H9 (cell line): ENCODE measurements at regions not wholly inside any gene's neighbourhood (a gene's known extent, or its start where the extent isn't known, plus 50 kb on each side); places are given as distances from the start of the nearest gene placed in this dataset.

ENCODE experiments used
- DNase-seq: peaks from one replicate; pipeline ENCODE4 v3.0.0-alpha.2; 2017
- H2AFZ ChIP-seq: one replicate; pipeline ENCODE4 v1.6.1; 2013; ENCODE audit warnings: mild to moderate bottlenecking, low read length, control low read depth, moderate library complexity
- H2AK5ac ChIP-seq: 2 replicates; pipeline ENCODE4 v1.6.1; 2013; ENCODE audit warnings: low read length, control low read depth, mixed read lengths; ENCODE audit not compliant: insufficient read length
- H2BK120ac ChIP-seq: one replicate; pipeline ENCODE4 v1.6.1; 2013; ENCODE audit warnings: low read depth, mild to moderate bottlenecking, low read length, control low read depth, inconsistent platforms; ENCODE audit not compliant: poor library complexity, severe bottlenecking
- H2BK12ac ChIP-seq: 2 replicates; pipeline ENCODE4 v1.6.1; 2013; ENCODE audit warnings: low read length, control low read depth, mixed read lengths, low read depth; ENCODE audit not compliant: insufficient read length
- H2BK15ac ChIP-seq: 2 replicates; pipeline ENCODE4 v1.6.1; 2013; ENCODE audit warnings: low read depth, low read length, control low read depth
- H2BK20ac ChIP-seq: one replicate; pipeline ENCODE4 v1.6.1; 2013; ENCODE audit warnings: low read depth, mild to moderate bottlenecking, low read length, control low read depth, inconsistent platforms; ENCODE audit not compliant: poor library complexity, severe bottlenecking
- H2BK5ac ChIP-seq: 2 replicates; pipeline ENCODE4 v1.6.1; 2013; ENCODE audit warnings: low read length, control low read depth, mixed read lengths; ENCODE audit not compliant: insufficient read length
- H3K14ac ChIP-seq: 2 replicates; pipeline ENCODE4 v1.6.1; 2013; ENCODE audit warnings: low read length, control low read depth; ENCODE audit not compliant: insufficient read depth
- H3K18ac ChIP-seq: 2 replicates; pipeline ENCODE4 v1.6.1; 2013; ENCODE audit warnings: low read depth, mild to moderate bottlenecking, mixed read lengths, low read length, control low read depth; ENCODE audit not compliant: insufficient read length
- H3K23ac ChIP-seq: 2 replicates; pipeline ENCODE4 v1.6.1; 2013; ENCODE audit warnings: low read length, control low read depth, mixed read lengths, low read depth; ENCODE audit not compliant: insufficient read length
- H3K23me2 ChIP-seq: 2 replicates; pipeline ENCODE4 v1.6.1; 2013; ENCODE audit warnings: low read depth, mild to moderate bottlenecking, mixed read lengths, low read length, control low read depth; ENCODE audit not compliant: insufficient read length, poor library complexity, severe bottlenecking
- H3K27ac ChIP-seq: 2 replicates; pipeline ENCODE4 v1.5.1; 2013; ENCODE audit warnings: low read length, control low read depth, mixed read lengths, low read depth; ENCODE audit not compliant: insufficient read length
- H3K27me3 ChIP-seq: 2 replicates; pipeline ENCODE4 v1.6.1; 2013; ENCODE audit warnings: low read length, control low read depth, inconsistent platforms; ENCODE audit not compliant: insufficient read depth
- H3K4ac ChIP-seq: 2 replicates; pipeline ENCODE4 v1.6.1; 2013; ENCODE audit warnings: low read depth, mild to moderate bottlenecking, control low read depth, inconsistent platforms, low read length, moderate library complexity
- H3K4me1 ChIP-seq: 2 replicates; pipeline ENCODE4 v1.6.1; 2013; ENCODE audit warnings: low read length, control low read depth, inconsistent platforms; ENCODE audit not compliant: insufficient read depth
- H3K4me2 ChIP-seq: 2 replicates; pipeline ENCODE4 v1.6.1; 2013; ENCODE audit warnings: low read length, control low read depth, mixed read lengths; ENCODE audit not compliant: insufficient read length, insufficient read depth
- H3K56ac ChIP-seq: 2 replicates; pipeline ENCODE4 v1.6.1; 2013; ENCODE audit warnings: low read depth, mild to moderate bottlenecking, mixed read lengths, low read length, control low read depth; ENCODE audit not compliant: insufficient read length
- H3K79me1 ChIP-seq: 2 replicates; pipeline ENCODE4 v1.6.1; 2013; ENCODE audit warnings: low read depth, mild to moderate bottlenecking, moderate library complexity, low read length, control low read depth, inconsistent platforms; ENCODE audit not compliant: insufficient read depth, poor library complexity, severe bottlenecking
- H3K79me2 ChIP-seq: 2 replicates; pipeline ENCODE4 v1.6.1; 2013; ENCODE audit warnings: low read length, control low read depth, inconsistent platforms; ENCODE audit not compliant: insufficient read depth
- H3K9ac ChIP-seq: 2 replicates; pipeline ENCODE4 v1.6.1; 2013; ENCODE audit warnings: low read length, control low read depth, mixed read lengths; ENCODE audit not compliant: insufficient read length; ENCODE audit errors: extremely low read depth
- H3K9me3 ChIP-seq: one replicate; pipeline ENCODE4 v1.6.1; 2013; ENCODE audit warnings: low read depth, low read length, inconsistent platforms; ENCODE audit not compliant: control insufficient read depth
- H3T11ph ChIP-seq: one replicate; pipeline ENCODE4 v1.6.1; 2013; ENCODE audit warnings: mild to moderate bottlenecking, low read length, control low read depth, inconsistent platforms
- H4K20me1 ChIP-seq: one replicate; pipeline ENCODE4 v1.6.1; 2013; ENCODE audit not compliant: control insufficient read depth, insufficient read length, insufficient read depth
- H4K5ac ChIP-seq: 2 replicates; pipeline ENCODE4 v1.6.1; 2013; ENCODE audit warnings: low read depth, mild to moderate bottlenecking, mixed read lengths, low read length, control low read depth; ENCODE audit not compliant: insufficient read length
- H4K8ac ChIP-seq: replicated peaks from 2 replicates; pipeline ENCODE4 v1.6.1; 2013; ENCODE audit warnings: low read length, control low read depth, mixed read lengths, low read depth; ENCODE audit not compliant: insufficient read length
- H4K91ac ChIP-seq: 2 replicates; pipeline ENCODE4 v1.6.1; 2013; ENCODE audit warnings: low read depth, mild to moderate bottlenecking, moderate library complexity, mixed read lengths, low read length, control low read depth; ENCODE audit not compliant: insufficient read length
- H3K27ac Mint-ChIP-seq, 3 experiments: 2 replicates in 2 of 3; 3 replicates in 1 of 3; pipeline ENCODE4 v1.8.0; 2020 to 2021; ENCODE audit warnings: mixed read lengths in 3 of 3, mild to moderate bottlenecking in 1 of 3, moderate library complexity in 1 of 3
- H3K27me3 Mint-ChIP-seq: 2 replicates; pipeline ENCODE4 v1.8.0; 2021; ENCODE audit warnings: low read depth, mild to moderate bottlenecking, moderate library complexity, mixed read lengths
- H3K36me3 Mint-ChIP-seq, 3 experiments: 2 replicates in 2 of 3; 3 replicates in 1 of 3; pipeline ENCODE4 v1.8.0; 2020 to 2021; ENCODE audit warnings: low read depth in 3 of 3, mixed read lengths in 3 of 3; ENCODE audit not compliant: insufficient read depth in 1 of 3
- H3K4me1 Mint-ChIP-seq, 2 experiments: 2 replicates each; pipeline ENCODE4 v1.8.0; 2020; ENCODE audit warnings: mixed read lengths in 2 of 2
- H3K4me3 Mint-ChIP-seq, 2 experiments: 2 replicates in 1 of 2; 3 replicates in 1 of 2; pipeline ENCODE4 v1.8.0; 2020 to 2021; ENCODE audit warnings: mild to moderate bottlenecking in 2 of 2, mixed read lengths in 2 of 2, moderate library complexity in 1 of 2
- H3K9me3 Mint-ChIP-seq, 2 experiments: 2 replicates in 1 of 2; 3 replicates in 1 of 2; pipeline ENCODE4 v1.8.0; 2020; ENCODE audit warnings: mild to moderate bottlenecking in 2 of 2, mixed read lengths in 2 of 2, moderate library complexity in 1 of 2
- WGBS: extraction: QIAGEN DNeasy Blood & Tissue Kit; methylation state at CpG from one replicate; pipeline ENCODE4 v1.1.7; 2013; ENCODE audit warnings: missing lambda C conversion rate, low lambda C conversion rate, mixed read lengths; ENCODE audit not compliant: insufficient read length; ENCODE audit errors: extremely low coverage; 5-methylcytosine and 5-hydroxymethylcytosine counted together
- TF ChIP-seq, protein P1 (sequence below): fragments of 200-600 bp; sonication (generic); conservative IDR thresholded peaks from 3 replicates; pipeline ENCODE4 v1.8.0; 2021; ENCODE audit warnings: antibody characterized with exemption, mild to moderate bottlenecking

DNA sequence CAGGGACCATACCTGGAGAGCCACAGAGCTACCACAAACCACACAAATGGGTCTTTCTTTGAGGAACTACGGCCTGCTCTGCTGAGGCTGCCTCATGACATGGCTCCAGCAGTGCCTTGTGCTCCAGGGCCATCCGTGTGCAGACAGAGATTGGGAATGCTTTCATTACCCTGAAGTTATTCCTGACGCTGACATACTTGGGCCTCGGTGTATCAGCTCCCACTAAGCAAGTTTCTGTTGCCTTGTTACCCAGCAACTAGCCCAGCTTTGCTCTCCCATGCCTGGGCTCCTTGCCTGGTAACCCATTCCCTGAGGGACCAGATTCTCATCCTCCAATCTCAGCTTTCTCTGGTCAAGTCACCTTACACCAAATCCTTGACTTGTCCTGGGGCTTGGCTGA lies 80.3 kb upstream of the FZD7 start:
- Histone ChIP-seq H2BK120ac (no peak overlapping the region), H3K79me2 (no peaks in the 10 kb centered on the region), H3K23ac (no peak overlapping the region), H2BK5ac (no peak overlapping the region), H2BK12ac (no peak overlapping the region), H3K14ac (no peak overlapping the region), H4K8ac (no peak overlapping the region), H3K9me3 (no peaks in the 10 kb centered on the region), H3T11ph (no peak overlapping the region), H3K27ac (no peak overlapping the region), H3K4me2 (no peak overlapping the region), H2BK15ac (no peak overlapping the region), H4K20me1 (no peaks in the 10 kb centered on the region), H3K4ac (no peak overlapping the region), H3K56ac (no peak overlapping the region), H3K4me1 (no peaks in the 10 kb centered on the region; the same call in 1 of the 2 replicates), H3K18ac (no peak overlapping the region), H2AK5ac (no peak overlapping the region), H2AFZ (no peak overlapping the region), H3K9ac (no peak overlapping the region), H2BK20ac (no peak overlapping the region), H3K23me2 (no peaks in the 10 kb centered on the region), H3K79me1 (no peaks in the 10 kb centered on the region), H3K27me3 (no peaks in the 10 kb centered on the region), H4K91ac (no peak overlapping the region), H4K5ac (no peak overlapping the region)
- H3K36me3 Mint-ChIP-seq, result no peaks in the 10 kb centered on the region; a peak in 1 of 7 replicates
- H3K4me1 Mint-ChIP-seq, result peaks cover 57 to 59% of the 10 kb centered on the region in 2 experiments
- TF ChIP-seq, protein P1, sequence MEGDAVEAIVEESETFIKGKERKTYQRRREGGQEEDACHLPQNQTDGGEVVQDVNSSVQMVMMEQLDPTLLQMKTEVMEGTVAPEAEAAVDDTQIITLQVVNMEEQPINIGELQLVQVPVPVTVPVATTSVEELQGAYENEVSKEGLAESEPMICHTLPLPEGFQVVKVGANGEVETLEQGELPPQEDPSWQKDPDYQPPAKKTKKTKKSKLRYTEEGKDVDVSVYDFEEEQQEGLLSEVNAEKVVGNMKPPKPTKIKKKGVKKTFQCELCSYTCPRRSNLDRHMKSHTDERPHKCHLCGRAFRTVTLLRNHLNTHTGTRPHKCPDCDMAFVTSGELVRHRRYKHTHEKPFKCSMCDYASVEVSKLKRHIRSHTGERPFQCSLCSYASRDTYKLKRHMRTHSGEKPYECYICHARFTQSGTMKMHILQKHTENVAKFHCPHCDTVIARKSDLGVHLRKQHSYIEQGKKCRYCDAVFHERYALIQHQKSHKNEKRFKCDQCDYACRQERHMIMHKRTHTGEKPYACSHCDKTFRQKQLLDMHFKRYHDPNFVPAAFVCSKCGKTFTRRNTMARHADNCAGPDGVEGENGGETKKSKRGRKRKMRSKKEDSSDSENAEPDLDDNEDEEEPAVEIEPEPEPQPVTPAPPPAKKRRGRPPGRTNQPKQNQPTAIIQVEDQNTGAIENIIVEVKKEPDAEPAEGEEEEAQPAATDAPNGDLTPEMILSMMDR, result no peak
- H3K9me3 Mint-ChIP-seq, result no peaks in the 10 kb centered on the region
- no peak overlapping the region for H3K4me3 Mint-ChIP-seq
- DNase-seq, result no peak
- H3K27me3 Mint-ChIP-seq, result no peaks in the 10 kb centered on the region
- H3K27ac Mint-ChIP-seq, result no peak overlapping the region; a peak in 1 of 7 replicates
- WGBS, result no CpG with 5 or more reads among the region's 4 CpGs
